NCI-H1092 (cell line): ENCODE measurements at regions not wholly inside any gene's neighbourhood (a gene's known extent, or its start where the extent isn't known, plus 50 kb on each side); places are given as distances from the start of the nearest gene placed in this dataset.

ENCODE experiments used
- DNase-seq: peaks from one replicate; lab custom pipeline; 2025; lab: John Stamatoyannopoulos, UW

- DNase-seq: no peak
Observed at GRCh38 chr5:89268460-89268859, 385.5 kb upstream of the MEF2C start.

- no peak for DNase-seq
Observed at GRCh38 chr5:89267788-89268187, 384.8 kb upstream of the MEF2C start.

- no peak for DNase-seq
Observed at GRCh38 chr5:89265511-89266179, 382.7 kb upstream of the MEF2C start.

- DNase-seq: no peak
Observed at GRCh38 chr5:89263846-89264245, 380.9 kb upstream of the MEF2C start.

- no peak for DNase-seq
Observed at GRCh38 chr5:89262030-89262429, 379.0 kb upstream of the MEF2C start.

GRCh38 chr5:89260254-89260653 lies 377.3 kb upstream of the MEF2C start:
- DNase-seq: no peak

- no peak for DNase-seq
Observed at GRCh38 chr5:89255845-89256463, 373.0 kb upstream of the MEF2C start.

GRCh38 chr5:89253666-89254352 lies 370.8 kb upstream of the MEF2C start:
- DNase-seq: no peak

GRCh38 chr5:89246864-89247263 lies 363.9 kb upstream of the MEF2C start:
- DNase-seq: no peak

GRCh38 chr5:89246252-89246651 lies 363.3 kb upstream of the MEF2C start:
- DNase-seq: no peak

- no peak for DNase-seq
Observed at GRCh38 chr5:89243611-89244010, 360.6 kb upstream of the MEF2C start.

- DNase-seq: no peak
Observed at GRCh38 chr5:89241186-89241585, 358.2 kb upstream of the MEF2C start.

GRCh38 chr5:89236900-89237299 lies 353.9 kb upstream of the MEF2C start:
- DNase-seq: no peak

GRCh38 chr5:89233462-89233861 lies 350.5 kb upstream of the MEF2C start:
- no peak for DNase-seq

- DNase-seq: no peak
Observed at GRCh38 chr5:89232139-89232603, 349.2 kb upstream of the MEF2C start.

- no peak for DNase-seq
Observed at GRCh38 chr5:89230178-89230577, 347.2 kb upstream of the MEF2C start.

- DNase-seq: no peak
Observed at GRCh38 chr5:89229331-89230070, 346.5 kb upstream of the MEF2C start.

- no peak for DNase-seq
Observed at GRCh38 chr5:89228355-89228754, 345.4 kb upstream of the MEF2C start.

GRCh38 chr5:89218364-89218763 lies 335.4 kb upstream of the MEF2C start:
- DNase-seq: no peak

GRCh38 chr5:89216606-89217005 lies 333.6 kb upstream of the MEF2C start:
- no peak for DNase-seq

- DNase-seq: no peak
Observed at GRCh38 chr5:89213573-89213972, 330.6 kb upstream of the MEF2C start.

- no peak for DNase-seq
Observed at GRCh38 chr5:89211836-89212235, 328.9 kb upstream of the MEF2C start.

- no peak for DNase-seq
Observed at GRCh38 chr5:89208811-89209210, 325.8 kb upstream of the MEF2C start.
